Panc1 (cell line): ENCODE measurements at regions not wholly inside any gene's neighbourhood (a gene's known extent, or its start where the extent isn't known, plus 50 kb on each side); places are given as distances from the start of the nearest gene placed in this dataset.

Experiments used
- POLR2AphosphoS5 ChIP-seq: IDR thresholded peaks from 2 replicates; pipeline ENCODE4 v1.6.1; 2012; ENCODE audit warnings: mild to moderate bottlenecking, low read depth, low read length, moderate library complexity
- REST ChIP-seq, 2 experiments: IDR thresholded peaks; 2 replicates each; pipeline ENCODE4 v1.6.1; 2011 to 2012; ENCODE audit warnings: low read depth in 2 of 2, control low read depth in 1 of 2, low read length in 1 of 2, mild to moderate bottlenecking in 1 of 2, moderate library complexity in 1 of 2; ENCODE audit not compliant: insufficient read depth in 1 of 2
- SIN3A ChIP-seq: IDR thresholded peaks from 2 replicates; pipeline ENCODE4 v1.6.1; 2012; ENCODE audit warnings: low read depth, mild to moderate bottlenecking, low read length, moderate library complexity, borderline replicate concordance; ENCODE audit not compliant: insufficient read depth
- TCF7L2 ChIP-seq: IDR thresholded peaks from 2 replicates; pipeline ENCODE4 v1.6.1; 2011; ENCODE audit warnings: mild to moderate bottlenecking, low read depth, low read length, inconsistent platforms
- TF ChIP-seq, protein P1 (sequence below): fragments of 450-650 bp; IDR thresholded peaks from 2 replicates; pipeline ENCODE4 v1.5.1; 2017; ENCODE audit warnings: mild to moderate bottlenecking

DNA sequence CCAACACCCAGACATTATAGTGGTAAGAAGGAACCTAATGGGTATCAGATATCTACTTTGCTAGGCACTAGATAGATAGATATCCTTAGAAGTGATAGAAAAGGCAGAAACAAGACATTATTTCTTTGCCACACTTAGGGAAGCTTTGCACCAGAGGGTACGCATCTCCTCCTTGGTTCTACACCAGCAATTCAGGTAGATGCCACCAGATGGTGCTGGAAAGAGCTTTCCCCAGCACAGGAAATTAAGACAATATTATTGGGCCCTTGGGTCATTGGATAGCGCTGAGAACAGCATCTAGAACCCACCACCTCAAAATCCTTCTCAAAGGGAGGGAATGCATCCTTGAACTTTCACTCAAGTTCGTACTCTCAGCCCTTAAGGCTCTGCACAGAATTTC lies 173.8 kb upstream of the CCL2 start:
- TF ChIP-seq, protein P1, sequence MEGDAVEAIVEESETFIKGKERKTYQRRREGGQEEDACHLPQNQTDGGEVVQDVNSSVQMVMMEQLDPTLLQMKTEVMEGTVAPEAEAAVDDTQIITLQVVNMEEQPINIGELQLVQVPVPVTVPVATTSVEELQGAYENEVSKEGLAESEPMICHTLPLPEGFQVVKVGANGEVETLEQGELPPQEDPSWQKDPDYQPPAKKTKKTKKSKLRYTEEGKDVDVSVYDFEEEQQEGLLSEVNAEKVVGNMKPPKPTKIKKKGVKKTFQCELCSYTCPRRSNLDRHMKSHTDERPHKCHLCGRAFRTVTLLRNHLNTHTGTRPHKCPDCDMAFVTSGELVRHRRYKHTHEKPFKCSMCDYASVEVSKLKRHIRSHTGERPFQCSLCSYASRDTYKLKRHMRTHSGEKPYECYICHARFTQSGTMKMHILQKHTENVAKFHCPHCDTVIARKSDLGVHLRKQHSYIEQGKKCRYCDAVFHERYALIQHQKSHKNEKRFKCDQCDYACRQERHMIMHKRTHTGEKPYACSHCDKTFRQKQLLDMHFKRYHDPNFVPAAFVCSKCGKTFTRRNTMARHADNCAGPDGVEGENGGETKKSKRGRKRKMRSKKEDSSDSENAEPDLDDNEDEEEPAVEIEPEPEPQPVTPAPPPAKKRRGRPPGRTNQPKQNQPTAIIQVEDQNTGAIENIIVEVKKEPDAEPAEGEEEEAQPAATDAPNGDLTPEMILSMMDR, result peak; percentile 69
- TF ChIP-seq SIN3A, result no peak
- TF ChIP-seq POLR2AphosphoS5, result no peak
- TF ChIP-seq REST (IDR thresholded peaks at IDR 0.05; ENCODE audit: insufficient read depth in 1 of 2, low read depth in 2 of 2, low read length in 1 of 2), result no peak
- TF ChIP-seq TCF7L2, result no peak
